ENCODE measurements at regions not wholly inside any gene's neighbourhood (a gene's known extent, or its start where the extent isn't known, plus 50 kb on each side); places are given as distances from the start of the nearest gene placed in this dataset.

DNA sequence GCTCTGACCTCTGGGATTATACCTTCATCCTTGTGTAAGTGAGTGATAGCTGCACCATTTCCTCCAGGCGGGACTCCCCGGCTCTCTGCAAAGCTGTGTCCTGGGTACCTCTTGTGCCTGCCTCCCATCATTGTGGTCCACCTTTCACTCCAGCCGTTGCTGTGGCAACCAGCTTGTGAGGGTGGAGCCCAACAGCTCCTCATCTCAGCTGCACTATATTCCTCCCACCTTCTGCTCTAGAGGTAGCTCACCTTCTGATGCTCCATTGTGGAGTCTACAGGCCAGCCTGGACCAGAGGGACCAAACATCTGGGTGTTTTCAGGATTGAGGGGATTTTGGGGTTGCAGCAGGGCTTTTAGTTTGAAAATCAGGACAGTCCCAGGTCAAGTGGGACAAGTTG lies 708.2 kb downstream of the UQCRFS1 start:
- H3K27ac ChIP-seq: no peak overlapping the region
- WGBS, 4 donors: 79 to 92% (median 88%) methylated on average over 3 of the region's 3 CpGs
- no peaks in the 10 kb centered on the region for H3K36me3 ChIP-seq
- H3K9me3 ChIP-seq: no peaks in the 10 kb centered on the region
- intact Hi-C loops (cut with DNase I): no loop called here
- DNase-seq (no peak), ATAC-seq (no peak)
- TF ChIP-seq, protein P1, sequence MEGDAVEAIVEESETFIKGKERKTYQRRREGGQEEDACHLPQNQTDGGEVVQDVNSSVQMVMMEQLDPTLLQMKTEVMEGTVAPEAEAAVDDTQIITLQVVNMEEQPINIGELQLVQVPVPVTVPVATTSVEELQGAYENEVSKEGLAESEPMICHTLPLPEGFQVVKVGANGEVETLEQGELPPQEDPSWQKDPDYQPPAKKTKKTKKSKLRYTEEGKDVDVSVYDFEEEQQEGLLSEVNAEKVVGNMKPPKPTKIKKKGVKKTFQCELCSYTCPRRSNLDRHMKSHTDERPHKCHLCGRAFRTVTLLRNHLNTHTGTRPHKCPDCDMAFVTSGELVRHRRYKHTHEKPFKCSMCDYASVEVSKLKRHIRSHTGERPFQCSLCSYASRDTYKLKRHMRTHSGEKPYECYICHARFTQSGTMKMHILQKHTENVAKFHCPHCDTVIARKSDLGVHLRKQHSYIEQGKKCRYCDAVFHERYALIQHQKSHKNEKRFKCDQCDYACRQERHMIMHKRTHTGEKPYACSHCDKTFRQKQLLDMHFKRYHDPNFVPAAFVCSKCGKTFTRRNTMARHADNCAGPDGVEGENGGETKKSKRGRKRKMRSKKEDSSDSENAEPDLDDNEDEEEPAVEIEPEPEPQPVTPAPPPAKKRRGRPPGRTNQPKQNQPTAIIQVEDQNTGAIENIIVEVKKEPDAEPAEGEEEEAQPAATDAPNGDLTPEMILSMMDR (IDR thresholded peaks at IDR 0.05): no peak
- TF ChIP-seq POLR2A (IDR thresholded peaks at IDR 0.05): no peak
- peaks cover 0 to 9% (median 0%) of the 10 kb centered on the region in 12 donors for H3K4me1 ChIP-seq
- H3K4me3 ChIP-seq: no peak overlapping the region
- no peaks in the 10 kb centered on the region for H3K27me3 ChIP-seq

DNA sequence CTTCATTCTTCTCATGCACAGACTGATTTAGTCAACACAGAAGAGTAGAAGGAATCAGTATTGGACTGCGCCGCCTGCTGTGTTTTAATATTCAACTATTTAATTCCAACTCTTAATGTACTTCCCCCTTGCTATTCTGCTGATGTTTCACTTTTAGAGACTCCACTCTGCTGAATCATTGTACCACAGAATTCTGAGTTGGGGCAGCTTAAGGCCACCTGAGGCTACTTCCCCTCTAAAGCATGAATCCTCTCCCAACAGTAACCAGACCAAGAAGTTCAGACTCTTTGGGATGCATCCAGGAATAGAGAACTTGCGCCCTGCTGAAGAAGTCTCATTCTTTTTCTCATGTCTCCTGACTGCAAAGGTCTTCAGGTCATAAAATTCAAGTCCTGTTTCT lies 708.8 kb downstream of the UQCRFS1 start:
- H3K27ac ChIP-seq: no peak overlapping the region
- TF ChIP-seq, protein P1 (IDR thresholded peaks at IDR 0.05): no peak
- TF ChIP-seq POLR2A (IDR thresholded peaks at IDR 0.05): no peak
- no peaks in the 10 kb centered on the region for H3K27me3 ChIP-seq
- intact Hi-C loops (cut with DNase I): no loop called here
- H3K9me3 ChIP-seq: no peaks in the 10 kb centered on the region
- no peaks in the 10 kb centered on the region for H3K36me3 ChIP-seq
- peaks cover 0 to 9% (median 0%) of the 10 kb centered on the region in 12 donors for H3K4me1 ChIP-seq
- WGBS, 4 donors: 80 to 90% (median 86%) methylated on average over 3 of the region's 3 CpGs
- H3K4me3 ChIP-seq: no peak overlapping the region
- DNase-seq (no peak), ATAC-seq (peak in 2 of 4 donors; percentile 39 to 54)

DNA sequence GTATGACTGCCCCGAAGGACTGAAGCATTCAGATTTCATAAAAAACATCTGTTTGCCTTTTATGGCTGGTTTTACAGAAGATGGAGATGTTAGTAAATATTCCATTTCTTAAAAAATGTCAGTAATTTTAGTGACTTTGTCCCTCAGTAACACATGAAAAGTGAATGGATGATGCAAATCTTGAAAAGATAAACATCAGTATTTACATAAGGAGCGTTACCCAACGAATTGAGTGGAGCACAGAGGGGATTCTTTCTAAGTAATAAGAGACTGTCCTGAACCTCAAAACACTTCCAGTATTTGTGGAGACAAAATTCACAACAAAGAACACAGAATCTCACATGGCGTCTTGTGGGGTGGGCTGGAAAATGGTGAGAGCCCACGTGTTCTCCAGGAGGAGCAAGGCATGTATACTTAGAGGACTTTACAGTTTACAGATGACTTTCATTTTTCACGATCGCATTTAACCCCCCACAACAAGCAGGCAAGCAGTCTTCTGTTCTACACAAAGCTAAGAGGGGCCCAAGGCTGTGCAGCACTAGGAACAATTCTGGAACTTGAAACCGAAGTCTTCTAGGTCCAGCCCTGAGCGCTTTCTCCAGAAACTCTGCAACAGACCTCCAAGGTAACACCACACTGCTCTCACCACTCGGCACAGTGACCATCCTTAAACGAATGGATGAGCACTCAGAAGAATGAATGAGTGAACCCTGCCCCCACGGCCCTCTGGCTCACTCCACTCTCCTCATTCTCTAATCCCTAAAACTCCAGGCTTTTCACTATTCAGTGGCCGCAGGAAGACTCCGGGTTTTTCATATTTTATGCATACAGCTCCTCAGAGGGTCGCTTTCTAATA lies 709.8 kb downstream of the UQCRFS1 start:
- Histone ChIP-seq H3K36me3 (no peaks in the 10 kb centered on the region), H3K4me3 (no peak overlapping the region), H3K27ac (no peak overlapping the region), H3K27me3 (no peaks in the 10 kb centered on the region), H3K9me3 (no peaks in the 10 kb centered on the region), H3K4me1 (peaks cover 0 to 9% (median 0%) of the 10 kb centered on the region in 12 donors)
- ATAC-seq (no peak), DNase-seq (no peak)
- 64 to 72% (median 69%) methylated on average over 15 of the region's 15 CpGs for WGBS, 4 donors
- TF ChIP-seq, protein P1 (IDR thresholded peaks at IDR 0.05): no peak
- TF ChIP-seq POLR2A (IDR thresholded peaks at IDR 0.05): no peak
- intact Hi-C loops (cut with DNase I): no loop called here

DNA sequence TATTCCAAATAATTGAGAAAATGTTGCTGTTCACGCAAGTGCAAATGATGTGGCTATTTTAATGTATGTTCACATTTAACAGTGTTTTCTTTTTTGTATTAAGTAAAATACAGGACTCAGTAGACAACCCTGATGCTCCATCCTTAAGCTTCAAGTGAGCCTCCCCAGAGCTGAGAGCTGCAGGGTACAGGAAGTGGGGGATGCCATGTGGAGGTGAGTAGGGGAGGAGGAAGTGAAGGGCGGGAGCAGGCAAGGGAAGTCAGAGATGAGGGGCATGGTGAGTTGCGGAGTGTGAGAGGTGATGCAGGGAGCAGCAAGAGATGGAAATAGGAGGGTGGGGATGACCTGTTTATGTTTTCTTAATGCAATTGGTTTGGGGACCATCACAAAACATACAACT lies 711.0 kb downstream of the UQCRFS1 start:
- DNase-seq (no peak), ATAC-seq (no peak)
- no peak for TF ChIP-seq POLR2A (IDR thresholded peaks at IDR 0.05)
- TF ChIP-seq, protein P1 (IDR thresholded peaks at IDR 0.05): no peak
- H3K9me3 ChIP-seq: no peaks in the 10 kb centered on the region
- no peaks in the 10 kb centered on the region for H3K36me3 ChIP-seq
- no peak overlapping the region for H3K4me3 ChIP-seq
- intact Hi-C loops (cut with DNase I): no loop called here
- H3K27me3 ChIP-seq: no peaks in the 10 kb centered on the region
- H3K27ac ChIP-seq: peak overlapping the region in 1 of 12 donors; percentile 32
- WGBS, 4 donors: 66 to 85% (median 76%) methylated on average over 3 of the region's 3 CpGs
- H3K4me1 ChIP-seq: peaks cover 0 to 9% (median 0%) of the 10 kb centered on the region in 12 donors

Measured in heart left ventricle (tissue), 16 donors.